ENCODE measurements at regions not wholly inside any gene's neighbourhood (a gene's known extent, or its start where the extent isn't known, plus 50 kb on each side); places are given as distances from the start of the nearest gene placed in this dataset.
"Not testable (repeated sequence)": the region's sequence is repeated elsewhere in the genome, so short reads cannot be mapped to it uniquely, and the experiment has no call there.

- no peak for DNase-seq (ENCODE audit: low read depth in 3 of 3)
These were observed 226.8 kb downstream of the AEBP2 start for GRCh38 chr12:19666070-19666469.

- no peak for DNase-seq (ENCODE audit: low read depth in 3 of 3)
These were observed 230.5 kb downstream of the AEBP2 start for GRCh38 chr12:19669793-19670192.

GRCh38 chr12:19671695-19672094, 232.4 kb downstream of the AEBP2 start:
- DNase-seq (ENCODE audit: low read depth in 3 of 3) = no peak

- no peak for DNase-seq (ENCODE audit: low read depth in 3 of 3)
These were observed 235.1 kb downstream of the AEBP2 start for GRCh38 chr12:19674437-19674836.

- no peak for DNase-seq (ENCODE audit: low read depth in 3 of 3)
These were observed 236.1 kb downstream of the AEBP2 start for GRCh38 chr12:19675361-19675760.

- DNase-seq (ENCODE audit: low read depth in 3 of 3) = not testable (repeated sequence)
These were observed 239.2 kb downstream of the AEBP2 start for GRCh38 chr12:19678501-19678900.

GRCh38 chr12:19681007-19681406, 241.7 kb downstream of the AEBP2 start:
- no peak for DNase-seq (ENCODE audit: low read depth in 3 of 3)

GRCh38 chr12:19683178-19683927, 244.1 kb downstream of the AEBP2 start:
- DNase-seq (ENCODE audit: low read depth in 3 of 3) = no peak

- DNase-seq (ENCODE audit: low read depth in 3 of 3) = no peak
These were observed 248.1 kb downstream of the AEBP2 start for GRCh38 chr12:19687371-19687770.

GRCh38 chr12:19688532-19688931, 249.2 kb downstream of the AEBP2 start:
- no peak for DNase-seq (ENCODE audit: low read depth in 3 of 3)

- no peak for DNase-seq (ENCODE audit: low read depth in 3 of 3)
These were observed 249.9 kb downstream of the AEBP2 start for GRCh38 chr12:19689226-19689625.

GRCh38 chr12:19689801-19690472, 250.6 kb downstream of the AEBP2 start:
- no peak for DNase-seq (ENCODE audit: low read depth in 3 of 3)

- DNase-seq (ENCODE audit: low read depth in 3 of 3) = no peak
These were observed 252.8 kb downstream of the AEBP2 start for GRCh38 chr12:19692091-19692490.

- DNase-seq (ENCODE audit: low read depth in 3 of 3) = no peak
These were observed 253.3 kb downstream of the AEBP2 start for GRCh38 chr12:19692566-19692965.

- no peak for DNase-seq (ENCODE audit: low read depth in 3 of 3)
These were observed 255.3 kb downstream of the AEBP2 start for GRCh38 chr12:19694627-19695026.

- no peak for DNase-seq (ENCODE audit: low read depth in 3 of 3)
These were observed 256.2 kb downstream of the AEBP2 start for GRCh38 chr12:19695244-19696098.

- DNase-seq (ENCODE audit: low read depth in 3 of 3) = no peak
These were observed 261.7 kb downstream of the AEBP2 start for GRCh38 chr12:19700969-19701368.

- no peak for DNase-seq (ENCODE audit: low read depth in 3 of 3)
These were observed 265.7 kb downstream of the AEBP2 start for GRCh38 chr12:19704966-19705365.

GRCh38 chr12:19706936-19707335, 267.6 kb downstream of the AEBP2 start:
- DNase-seq (ENCODE audit: low read depth in 3 of 3) = no peak

- no peak for DNase-seq (ENCODE audit: low read depth in 3 of 3)
These were observed 268.7 kb downstream of the AEBP2 start for GRCh38 chr12:19707948-19708409.

- no peak for DNase-seq (ENCODE audit: low read depth in 3 of 3)
These were observed 270.6 kb downstream of the AEBP2 start for GRCh38 chr12:19709889-19710288.

All from stimulated activated CD4-positive, alpha-beta T cell treated with anti-CD3 and anti-CD28 coated beads, TNF-alpha, amount 100 ng/mL, for 48 hours (primary cell).